Brain microvascular endothelial cell (primary cell): ENCODE measurements at regions not wholly inside any gene's neighbourhood (a gene's known extent, or its start where the extent isn't known, plus 50 kb on each side); places are given as distances from the start of the nearest gene placed in this dataset.

Experiments used
- DNase-seq: peaks from one replicate; pipeline ENCODE4 v3.0.0-alpha.2; 2020
- H3K27ac ChIP-seq: fragments of 250-450 bp; sonication (Bioruptor Pico); 2 replicates; pipeline ENCODE4 v1.5.1; 2020; ENCODE audit warnings: mild to moderate bottlenecking, moderate library complexity
- H3K27me3 ChIP-seq: fragments of 250-450 bp; sonication (Bioruptor Pico); replicated peaks from 2 replicates; pipeline ENCODE4 v1.5.1; 2020; ENCODE audit warnings: mild to moderate bottlenecking
- H3K36me3 ChIP-seq: fragments of 250-450 bp; sonication (Bioruptor Pico); replicated peaks from 2 replicates; pipeline ENCODE4 v1.5.1; 2020; ENCODE audit warnings: mild to moderate bottlenecking
- H3K4me3 ChIP-seq: 2 replicates; pipeline ENCODE4 v1.5.1; 2011; ENCODE audit warnings: low read depth, mild to moderate bottlenecking, control low read depth, low read length, moderate library complexity
- in situ Hi-C: cut with HindIII; loops from 2 replicates; pipeline ENCODE4 v1.10.0; 2017; ENCODE audit warnings: low sequenced_read_pairs, low pct_ligation_motif_present
- TF ChIP-seq, protein P1 (sequence below): IDR thresholded peaks from 2 replicates; pipeline ENCODE4 v1.5.1; 2011; ENCODE audit warnings: low read depth, mild to moderate bottlenecking, moderate library complexity, low read length, control low read depth, inconsistent platforms; ENCODE audit errors: missing control alignments

GRCh38 chr7:50834031-50834535, 51.4 kb upstream of the GRB10 start:
- in situ Hi-C loops, result no loop called here
- TF ChIP-seq, protein P1, sequence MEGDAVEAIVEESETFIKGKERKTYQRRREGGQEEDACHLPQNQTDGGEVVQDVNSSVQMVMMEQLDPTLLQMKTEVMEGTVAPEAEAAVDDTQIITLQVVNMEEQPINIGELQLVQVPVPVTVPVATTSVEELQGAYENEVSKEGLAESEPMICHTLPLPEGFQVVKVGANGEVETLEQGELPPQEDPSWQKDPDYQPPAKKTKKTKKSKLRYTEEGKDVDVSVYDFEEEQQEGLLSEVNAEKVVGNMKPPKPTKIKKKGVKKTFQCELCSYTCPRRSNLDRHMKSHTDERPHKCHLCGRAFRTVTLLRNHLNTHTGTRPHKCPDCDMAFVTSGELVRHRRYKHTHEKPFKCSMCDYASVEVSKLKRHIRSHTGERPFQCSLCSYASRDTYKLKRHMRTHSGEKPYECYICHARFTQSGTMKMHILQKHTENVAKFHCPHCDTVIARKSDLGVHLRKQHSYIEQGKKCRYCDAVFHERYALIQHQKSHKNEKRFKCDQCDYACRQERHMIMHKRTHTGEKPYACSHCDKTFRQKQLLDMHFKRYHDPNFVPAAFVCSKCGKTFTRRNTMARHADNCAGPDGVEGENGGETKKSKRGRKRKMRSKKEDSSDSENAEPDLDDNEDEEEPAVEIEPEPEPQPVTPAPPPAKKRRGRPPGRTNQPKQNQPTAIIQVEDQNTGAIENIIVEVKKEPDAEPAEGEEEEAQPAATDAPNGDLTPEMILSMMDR, result no peak
- H3K27ac ChIP-seq, result no peak overlapping the region

GRCh38 chr7:50832744-50833143, 50.0 kb upstream of the GRB10 start:
- Histone ChIP-seq H3K27me3 (no peaks in the 10 kb centered on the region), H3K36me3 (no peaks in the 10 kb centered on the region), H3K4me3 (no peak overlapping the region), H3K27ac (no peak overlapping the region)
- in situ Hi-C loops, result no loop called here
- DNase-seq, result peak; percentile 43
- TF ChIP-seq, protein P1, result no peak

More at GRCh38 chr7:50834031-50834535, 51.4 kb upstream of the GRB10 start:
- Histone ChIP-seq H3K27me3 (no peaks in the 10 kb centered on the region), H3K4me3 (no peak overlapping the region), H3K36me3 (no peaks in the 10 kb centered on the region)
- DNase-seq, result no peak
